NCI-H345 (cell line): ENCODE measurements at regions not wholly inside any gene's neighbourhood (a gene's known extent, or its start where the extent isn't known, plus 50 kb on each side); places are given as distances from the start of the nearest gene placed in this dataset.
A peak's percentile ranks its signal among the peaks of the same experiment; 100 is the strongest.
"Not testable (repeated sequence)": the region's sequence is repeated elsewhere in the genome, so short reads cannot be mapped to it uniquely, and the experiment has no call there.

ENCODE experiments used
- DNase-seq: peaks from one replicate; lab custom pipeline; 2025; lab: John Stamatoyannopoulos, UW

GRCh38 chr1:198934426-198934825 lies 295.6 kb downstream of the PTPRC start:
- no peak for DNase-seq

DNA sequence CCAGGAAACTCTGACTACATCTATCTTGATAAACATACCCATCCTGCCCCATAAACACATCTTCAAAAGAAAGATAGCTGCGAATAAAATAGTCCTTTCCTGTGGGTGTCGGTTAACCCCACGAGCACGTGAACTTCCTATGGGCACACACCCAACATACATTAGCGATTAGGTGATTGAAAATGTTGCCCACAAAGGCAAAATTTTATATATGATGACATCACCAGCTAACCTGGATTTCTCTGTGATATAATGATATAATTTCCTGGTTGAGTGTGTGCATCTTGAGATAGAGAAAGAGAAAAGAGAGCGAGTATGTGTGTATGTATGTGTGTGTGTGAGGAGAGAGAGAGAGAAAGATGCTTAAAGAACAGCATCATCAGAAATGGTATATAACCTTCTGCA lies 296.1 kb downstream of the PTPRC start:
- DNase-seq = peak; percentile 19

GRCh38 chr1:198935306-198935921 lies 296.6 kb downstream of the PTPRC start:
- peak; percentile 95 for DNase-seq

DNA sequence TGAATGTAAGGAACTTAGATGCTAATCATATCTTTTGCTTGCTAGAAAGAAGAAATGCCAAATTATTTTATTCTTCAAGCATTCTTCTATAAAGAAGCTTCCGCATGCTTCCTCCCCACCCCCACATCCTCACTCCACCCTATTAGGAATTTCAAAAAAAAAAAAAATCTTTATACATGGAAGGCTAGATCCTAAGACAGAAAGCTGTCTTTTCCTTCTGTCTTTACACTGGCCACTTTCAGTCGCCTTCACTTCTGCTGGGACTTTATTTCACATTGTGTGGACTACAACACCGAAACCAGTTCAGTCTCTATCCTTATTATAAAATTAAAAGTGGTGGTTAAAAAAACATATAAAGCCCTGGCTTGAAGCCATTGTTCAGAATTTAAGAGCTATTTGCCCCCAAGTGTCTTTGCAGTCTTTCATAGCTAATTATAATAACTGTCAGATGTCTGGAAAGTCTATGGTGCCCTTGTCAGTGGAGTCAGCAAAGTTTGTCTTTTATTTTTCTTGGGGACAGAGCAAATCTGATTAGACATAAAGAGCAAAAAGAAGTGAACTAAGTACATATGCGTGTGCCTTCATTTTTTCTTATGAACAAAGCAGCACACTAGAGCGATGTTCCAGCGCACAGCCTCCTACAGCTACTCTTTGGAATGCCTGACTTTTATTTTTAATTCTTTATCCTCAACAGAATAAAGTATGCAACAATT lies 297.7 kb downstream of the PTPRC start:
- DNase-seq = no peak

GRCh38 chr1:198937231-198938031 lies 298.6 kb downstream of the PTPRC start:
- peak; percentile 83 for DNase-seq

- DNase-seq = no peak
These were observed 300.4 kb downstream of the PTPRC start for GRCh38 chr1:198939286-198939685.

GRCh38 chr1:198939956-198940355 lies 301.1 kb downstream of the PTPRC start:
- DNase-seq = no peak

DNA sequence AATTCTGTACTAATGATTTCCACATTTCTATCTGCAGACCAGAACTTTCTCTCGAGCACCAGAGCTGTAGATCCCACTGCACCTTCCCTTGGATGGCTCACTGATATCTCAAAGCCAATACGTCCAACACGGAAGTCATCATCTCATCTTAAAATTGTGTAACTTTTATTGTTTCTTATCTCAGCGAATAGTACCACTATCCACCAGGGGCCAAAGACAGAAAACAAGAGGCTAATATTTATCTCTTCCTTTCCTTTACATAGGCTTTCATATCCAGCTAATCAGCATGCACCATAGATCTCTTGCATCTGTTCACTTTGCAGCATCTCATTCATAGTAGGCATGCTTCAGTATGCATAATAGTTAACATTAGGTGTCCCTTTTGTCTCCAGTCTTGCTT lies 303.6 kb downstream of the PTPRC start:
- no peak for DNase-seq

GRCh38 chr1:198943484-198944187 lies 304.8 kb downstream of the PTPRC start:
- no peak for DNase-seq

- DNase-seq = no peak
These were observed 308.6 kb downstream of the PTPRC start for GRCh38 chr1:198947456-198947855.

GRCh38 chr1:198948895-198949659 lies 310.2 kb downstream of the PTPRC start:
- DNase-seq = no peak

GRCh38 chr1:198950036-198950435 lies 311.2 kb downstream of the PTPRC start:
- DNase-seq = no peak

DNA sequence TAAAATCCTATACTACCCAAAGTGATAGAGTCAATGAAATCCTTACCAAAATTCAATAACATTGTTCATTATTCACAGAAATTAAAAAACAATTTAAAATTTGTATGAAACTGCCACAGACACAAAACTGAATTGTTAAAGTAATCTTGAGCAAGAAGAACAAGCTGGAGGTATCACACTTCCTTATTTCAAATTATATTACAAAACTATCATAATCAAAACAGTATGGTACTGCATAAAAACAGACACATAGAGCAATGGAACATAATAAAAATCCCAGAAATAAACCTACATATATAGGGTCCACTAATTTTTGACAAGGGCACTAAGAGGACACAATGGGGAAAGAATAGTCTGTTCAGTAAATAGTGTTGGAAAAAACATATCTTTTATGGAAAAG lies 316.2 kb downstream of the PTPRC start:
- no peak for DNase-seq

DNA sequence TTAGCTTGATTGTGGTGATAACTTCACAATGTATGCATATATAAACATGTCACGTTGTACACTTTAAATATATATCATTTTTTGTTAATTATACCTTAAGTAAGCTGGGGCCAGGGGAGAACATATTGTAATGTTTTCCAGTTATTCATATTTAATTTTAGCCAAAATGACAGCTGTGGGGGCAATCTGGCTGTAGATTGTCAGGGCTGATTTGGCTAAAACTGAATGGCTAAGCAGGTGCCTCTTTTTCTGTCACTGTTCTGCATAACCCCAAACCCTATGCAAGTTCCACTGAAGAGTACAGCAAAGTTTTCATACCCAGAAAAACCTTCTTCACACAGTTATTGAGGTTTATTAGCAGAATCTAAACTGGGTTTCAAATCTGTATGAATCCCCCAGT lies 318.2 kb downstream of the PTPRC start:
- DNase-seq = no peak

- DNase-seq = no peak
These were observed 320.2 kb downstream of the PTPRC start for GRCh38 chr1:198959032-198959431.

GRCh38 chr1:198959676-198960075 lies 320.8 kb downstream of the PTPRC start:
- DNase-seq = no peak

- DNase-seq = not testable (repeated sequence)
These were observed 325.0 kb downstream of the PTPRC start for GRCh38 chr1:198963796-198964195.

DNA sequence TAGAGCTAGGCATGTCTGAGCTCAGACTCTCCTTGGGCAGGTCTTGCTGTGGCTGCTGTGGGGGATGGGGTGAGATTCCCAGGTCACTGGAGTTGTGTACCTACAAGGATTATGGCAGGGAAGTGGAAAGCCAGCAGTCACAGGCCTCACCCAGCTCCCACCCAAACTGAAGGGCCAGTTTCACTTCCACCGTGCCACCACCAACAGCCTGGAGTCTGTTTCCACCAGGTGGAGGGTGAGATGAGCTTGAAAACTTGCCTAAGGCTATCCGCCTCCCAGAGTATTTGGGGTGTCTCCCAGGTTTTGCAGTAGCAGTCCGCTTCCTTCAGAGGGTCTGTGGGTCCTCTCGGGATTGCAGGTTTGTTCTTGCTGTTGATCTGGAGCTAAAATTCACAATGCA lies 327.7 kb downstream of the PTPRC start:
- no peak for DNase-seq

DNA sequence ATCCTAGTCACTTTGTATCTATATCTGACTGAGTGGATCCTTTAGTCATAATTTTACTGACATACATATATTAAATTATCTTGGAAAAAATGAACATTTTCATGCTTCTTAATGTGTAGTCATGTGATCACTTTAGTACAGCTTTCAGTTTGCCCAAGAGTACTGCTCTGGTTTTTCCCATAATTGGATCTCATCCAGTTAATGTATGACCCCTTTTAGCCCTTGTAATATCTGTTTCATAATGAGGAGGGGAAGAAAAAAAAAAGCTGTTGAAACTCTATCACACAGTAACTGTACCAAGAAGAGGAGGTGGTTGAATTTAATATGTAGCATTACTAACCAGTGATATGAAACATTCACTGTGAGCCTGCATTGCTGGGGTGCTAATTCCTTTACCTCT lies 328.7 kb downstream of the PTPRC start:
- DNase-seq = no peak

GRCh38 chr1:198968866-198969265 lies 330.0 kb downstream of the PTPRC start:
- DNase-seq = no peak

DNA sequence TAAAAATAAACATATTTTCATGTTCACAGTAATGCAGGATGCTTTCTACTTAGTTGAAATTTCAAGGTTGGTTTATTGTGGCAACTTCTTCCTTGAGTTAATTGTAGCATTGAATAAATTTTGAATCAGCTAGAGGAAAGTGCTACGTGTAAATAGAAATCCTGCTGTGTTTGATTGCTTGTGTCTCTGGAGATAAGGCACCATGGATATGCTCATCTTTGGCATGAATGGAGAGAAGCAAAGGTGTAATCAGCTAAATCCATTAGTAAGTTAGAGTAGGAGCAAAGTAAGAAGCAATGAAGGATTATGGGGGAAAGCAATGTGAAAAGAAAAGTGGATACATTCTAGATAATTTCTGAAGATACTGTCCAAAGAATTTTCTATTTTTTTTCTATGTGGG lies 331.1 kb downstream of the PTPRC start:
- no peak for DNase-seq

DNA sequence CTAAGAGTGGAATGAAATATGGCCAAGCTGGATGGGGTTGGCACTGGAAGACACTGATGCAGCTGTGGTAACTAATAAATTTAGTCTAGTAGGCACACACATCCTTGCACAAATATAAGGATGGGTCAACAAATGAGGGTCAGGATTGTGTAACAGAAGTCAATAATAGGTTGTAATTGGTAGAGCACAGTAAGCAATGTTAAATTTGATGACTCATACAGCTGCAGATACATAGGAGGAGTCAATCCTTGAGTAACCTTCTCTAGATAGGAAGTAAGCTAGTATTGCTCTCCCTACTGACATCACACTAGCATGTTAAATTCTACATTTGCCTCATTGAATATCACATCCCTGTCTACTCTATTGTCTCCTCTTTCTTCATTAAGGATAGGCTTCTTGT lies 332.1 kb downstream of the PTPRC start:
- DNase-seq = no peak
